Keratinocyte (primary cell): ENCODE measurements at regions not wholly inside any gene's neighbourhood (a gene's known extent, or its start where the extent isn't known, plus 50 kb on each side); places are given as distances from the start of the nearest gene placed in this dataset.

Experiments
- DNase-seq: peaks from one replicate; pipeline ENCODE4 v3.0.0-alpha.2; 2011; ENCODE audit warnings: low read depth, missing footprints, low spot score
- FAIRE-seq: peaks from 2 replicates; lab custom pipeline; 2011; peaks lifted over from hg19 to GRCh38; lab: Jason Lieb, UNC
- H2AFZ ChIP-seq: 2 replicates; pipeline ENCODE4 v1.6.0; 2012; ENCODE audit warnings: low read length, control low read depth, inconsistent platforms; ENCODE audit not compliant: control insufficient read depth
- H3K27ac ChIP-seq: 2 replicates; pipeline ENCODE4 v1.5.1; 2011; ENCODE audit warnings: low read length; ENCODE audit not compliant: control insufficient read depth, insufficient read depth
- H3K27me3 ChIP-seq: 3 replicates; pipeline ENCODE4 v1.6.0; 2011; ENCODE audit warnings: low read length; ENCODE audit not compliant: control insufficient read depth, insufficient read depth; ENCODE audit errors: extremely low read depth
- H3K36me3 ChIP-seq, 2 experiments: 2 replicates in 1 of 2; 3 replicates in 1 of 2; pipeline ENCODE4 v1.5.1; 2011; ENCODE audit warnings: low read length in 2 of 2, mild to moderate bottlenecking in 1 of 2; ENCODE audit not compliant: control insufficient read depth in 2 of 2, insufficient read depth in 2 of 2; ENCODE audit errors: extremely low read depth in 1 of 2
- H3K4me1 ChIP-seq: 3 replicates; pipeline ENCODE4 v1.5.1; 2011; ENCODE audit warnings: low read length; ENCODE audit not compliant: control insufficient read depth, insufficient read depth; ENCODE audit errors: extremely low read depth
- H3K4me2 ChIP-seq: 3 replicates; pipeline ENCODE4 v1.6.0; 2011; ENCODE audit warnings: low read depth, low read length; ENCODE audit not compliant: control insufficient read depth, insufficient read depth; ENCODE audit errors: extremely low read depth
- H3K4me3 ChIP-seq, 3 experiments: fragments of 200-600 bp in 1 of 3; sonication (generic) in 1 of 3; 2 replicates in 2 of 3; 3 replicates in 1 of 3; pipeline ENCODE4 v1.5.1; 2011 to 2016; ENCODE audit warnings: low read length in 3 of 3, mild to moderate bottlenecking in 3 of 3, control low read depth in 2 of 3, inconsistent platforms in 1 of 3, low read depth in 1 of 3, mixed read lengths in 1 of 3, mixed run types in 1 of 3, moderate library complexity in 1 of 3; ENCODE audit not compliant: control insufficient read depth in 2 of 3, insufficient read depth in 2 of 3; ENCODE audit errors: extremely low read depth in 1 of 3
- H3K79me2 ChIP-seq: 2 replicates; pipeline ENCODE4 v1.6.0; 2012; ENCODE audit warnings: low read length; ENCODE audit not compliant: control insufficient read depth, insufficient read depth
- H3K9ac ChIP-seq: 3 replicates; pipeline ENCODE4 v1.6.0; 2011; ENCODE audit warnings: low read length; ENCODE audit not compliant: control insufficient read depth, insufficient read depth; ENCODE audit errors: extremely low read depth
- H3K9me1 ChIP-seq: 3 replicates; pipeline ENCODE4 v1.6.0; 2011; ENCODE audit warnings: low read length; ENCODE audit not compliant: control insufficient read depth, insufficient read depth; ENCODE audit errors: extremely low read depth
- H3K9me3 ChIP-seq: 2 replicates; pipeline ENCODE4 v1.5.1; 2012; ENCODE audit warnings: low read depth, low read length; ENCODE audit not compliant: control insufficient read depth
- H4K20me1 ChIP-seq: 3 replicates; pipeline ENCODE4 v1.6.0; 2011; ENCODE audit warnings: low read length; ENCODE audit not compliant: control insufficient read depth, insufficient read depth; ENCODE audit errors: extremely low read depth
- CTCF ChIP-seq, 3 experiments: IDR thresholded peaks in 1 of 3; conservative IDR thresholded peaks in 1 of 3; optimal IDR thresholded peaks in 1 of 3; 2 replicates in 2 of 3; 3 replicates in 1 of 3; pipeline versions ENCODE3 to v1.5.1; 2011; ENCODE audit warnings: low read length in 3 of 3, mild to moderate bottlenecking in 3 of 3, moderate library complexity in 2 of 3, control low read depth in 1 of 3, inconsistent platforms in 1 of 3; ENCODE audit not compliant: insufficient read depth in 2 of 3; ENCODE audit errors: extremely low read depth in 1 of 3
- EZH2 ChIP-seq: IDR thresholded peaks from one replicate; pipeline ENCODE4 v1.6.1; 2012; ENCODE audit warnings: inconsistent platforms, mild to moderate bottlenecking, low read length, moderate library complexity
- dilution Hi-C: fragments of 300-500 bp; cut with MboI; formaldehyde crosslinking; loops from one replicate; pipeline ENCODE4 v1.7.0; 2020; ENCODE audit warnings: low sequenced_read_pairs; ENCODE audit not compliant: extremely low pct_ligation_motif_present

GRCh38 chr6:21317642-21318041 is 275.9 kb upstream of the SOX4 start:
- no peak overlapping the region for H3K9ac ChIP-seq
- H3K27ac ChIP-seq: no peak overlapping the region
- H2AFZ ChIP-seq: no peak overlapping the region
- no peaks in the 10 kb centered on the region for H4K20me1 ChIP-seq
- no peak for FAIRE-seq
- H3K4me1 ChIP-seq: no peaks in the 10 kb centered on the region
- no peaks in the 10 kb centered on the region for H3K9me3 ChIP-seq
- H3K36me3 ChIP-seq: no peaks in the 10 kb centered on the region
- dilution Hi-C loops: no loop called here
- no peak overlapping the region for H3K4me3 ChIP-seq
- no peak for TF ChIP-seq CTCF (optimal IDR thresholded peaks at IDR 0.05 in 1 of 3, IDR thresholded peaks at IDR 0.05 in 1 of 3, conservative IDR thresholded peaks at IDR 0.05 in 1 of 3; ENCODE audit: extremely low read depth in 1 of 3, insufficient read depth in 2 of 3, low read length in 3 of 3)
- no peak for TF ChIP-seq EZH2
- H3K79me2 ChIP-seq: no peaks in the 10 kb centered on the region
- no peaks in the 10 kb centered on the region for H3K9me1 ChIP-seq
- no peaks in the 10 kb centered on the region for H3K27me3 ChIP-seq
- H3K4me2 ChIP-seq: no peak overlapping the region
- no peak for DNase-seq

GRCh38 chr6:21321076-21321475 is 272.5 kb upstream of the SOX4 start:
- H3K27me3 ChIP-seq: no peaks in the 10 kb centered on the region
- no peak overlapping the region for H3K9ac ChIP-seq
- H3K4me2 ChIP-seq: no peak overlapping the region
- DNase-seq (no peak), FAIRE-seq (no peak)
- H3K4me1 ChIP-seq: no peaks in the 10 kb centered on the region
- no peaks in the 10 kb centered on the region for H3K9me1 ChIP-seq
- H3K79me2 ChIP-seq: no peaks in the 10 kb centered on the region
- no peaks in the 10 kb centered on the region for H3K9me3 ChIP-seq
- dilution Hi-C loops: no loop called here
- no peak for TF ChIP-seq EZH2
- no peak for TF ChIP-seq CTCF (optimal IDR thresholded peaks at IDR 0.05 in 1 of 3, IDR thresholded peaks at IDR 0.05 in 1 of 3, conservative IDR thresholded peaks at IDR 0.05 in 1 of 3; ENCODE audit: extremely low read depth in 1 of 3, insufficient read depth in 2 of 3, low read length in 3 of 3)
- H3K36me3 ChIP-seq: no peaks in the 10 kb centered on the region
- no peaks in the 10 kb centered on the region for H4K20me1 ChIP-seq
- no peak overlapping the region for H2AFZ ChIP-seq
- no peak overlapping the region for H3K4me3 ChIP-seq
- no peak overlapping the region for H3K27ac ChIP-seq
